H1 (cell line): ENCODE measurements at regions not wholly inside any gene's neighbourhood (a gene's known extent, or its start where the extent isn't known, plus 50 kb on each side); places are given as distances from the start of the nearest gene placed in this dataset.

Source experiments
- CTCF ChIA-PET: fragments of 300-600 bp; sonication (Branson Sonifier 250); formaldehyde crosslinking; loops from one replicate; lab custom pipeline; 2021; ENCODE audit not compliant: partially characterized antibody; lab: Charles Lee
- POLR2A ChIA-PET: fragments of 300-600 bp; sonication (Branson Sonifier 250); formaldehyde crosslinking; loops from one replicate; lab custom pipeline; 2021; ENCODE audit warnings: inconsistent platforms; ENCODE audit not compliant: partially characterized antibody; lab: Charles Lee
- DNase-seq, 2 experiments: peaks; one replicate each; pipeline versions ENCODE4 v3.0.0 to v3.0.0-alpha.2; 2010 to 2022; ENCODE audit warnings: low spot score in 2 of 2, low read depth in 1 of 2, mixed read lengths in 1 of 2
- FAIRE-seq: peaks from 2 replicates; lab custom pipeline; 2011; peaks lifted over from hg19 to GRCh38; lab: Jason Lieb, UNC
- H2AFZ ChIP-seq: 2 replicates; pipeline ENCODE4 v1.8.1; 2012; ENCODE audit warnings: low read length, inconsistent platforms
- H2AK5ac ChIP-seq: 2 replicates; pipeline ENCODE4 v1.6.1; 2013; ENCODE audit warnings: low read depth, low read length
- H2BK120ac ChIP-seq: replicated peaks from 2 replicates; pipeline ENCODE3; 2013; ENCODE audit warnings: low read depth, low read length, inconsistent platforms
- H2BK12ac ChIP-seq: 2 replicates; pipeline ENCODE4 v1.6.1; 2013; ENCODE audit warnings: low read depth, low read length
- H2BK15ac ChIP-seq: 2 replicates; pipeline ENCODE4 v1.6.1; 2013; ENCODE audit warnings: low read length
- H2BK20ac ChIP-seq: 2 replicates; pipeline ENCODE4 v1.6.1; 2013; ENCODE audit warnings: low read length
- H2BK5ac ChIP-seq: 2 replicates; pipeline ENCODE4 v1.6.1; 2013; ENCODE audit warnings: low read depth, low read length
- H3K14ac ChIP-seq: 2 replicates; pipeline ENCODE4 v1.6.1; 2013; ENCODE audit warnings: inconsistent platforms; ENCODE audit not compliant: insufficient read length
- H3K18ac ChIP-seq: 2 replicates; pipeline ENCODE4 v1.6.1; 2013; ENCODE audit warnings: low read length; ENCODE audit errors: extremely low read depth
- H3K23ac ChIP-seq: 2 replicates; pipeline ENCODE4 v1.6.1; 2013; ENCODE audit warnings: inconsistent platforms; ENCODE audit not compliant: insufficient read length
- H3K23me2 ChIP-seq: 2 replicates; pipeline ENCODE4 v1.6.1; 2013; ENCODE audit warnings: low read depth, low read length
- H3K27ac ChIP-seq: 2 replicates; pipeline ENCODE4 v1.6.1; 2011; ENCODE audit warnings: low read depth, low read length, inconsistent platforms
- H3K27me3 ChIP-seq, 4 experiments: replicated peaks in 1 of 4; 1 replicate in 1 of 4; 2 replicates in 3 of 4; pipeline versions ENCODE4 v1.6.1 to v1.8.1; 2011 to 2013; ENCODE audit warnings: low read length in 3 of 4, mild to moderate bottlenecking in 3 of 4, inconsistent platforms in 2 of 4, mixed read lengths in 2 of 4, moderate library complexity in 1 of 4; ENCODE audit not compliant: control insufficient read depth in 3 of 4, insufficient read depth in 3 of 4; ENCODE audit errors: extremely low read depth in 1 of 4
- H3K36me3 ChIP-seq, 4 experiments: 2 replicates each; pipeline versions ENCODE4 v1.6.1 to v1.8.1; 2011 to 2013; ENCODE audit warnings: mild to moderate bottlenecking in 4 of 4, low read length in 3 of 4, moderate library complexity in 2 of 4, control low read depth in 1 of 4, inconsistent platforms in 1 of 4; ENCODE audit not compliant: insufficient read depth in 4 of 4, control insufficient read depth in 2 of 4
- H3K4ac ChIP-seq: replicated peaks from 2 replicates; pipeline ENCODE3; 2013; ENCODE audit warnings: low read length, low read depth, mixed read lengths, inconsistent platforms; ENCODE audit not compliant: insufficient read length
- H3K4me1 ChIP-seq, 4 experiments: replicated peaks in 1 of 4; 1 replicate in 1 of 4; 2 replicates in 3 of 4; pipeline versions ENCODE4 v1.6.1 to v1.8.1; 2011 to 2013; ENCODE audit warnings: low read length in 3 of 4, inconsistent platforms in 2 of 4, mixed read lengths in 1 of 4; ENCODE audit not compliant: insufficient read depth in 4 of 4, control insufficient read depth in 3 of 4
- H3K4me2 ChIP-seq, 2 experiments: 2 replicates each; pipeline versions ENCODE4 v1.6.1 to v1.8.1; 2011 to 2013; ENCODE audit warnings: low read depth in 2 of 2, low read length in 2 of 2, control low read depth in 1 of 2, inconsistent platforms in 1 of 2, mild to moderate bottlenecking in 1 of 2; ENCODE audit not compliant: insufficient read depth in 1 of 2
- H3K4me3 ChIP-seq, 4 experiments: fragments of 200-600, 300-600 bp in 1 of 4; sonication (generic), shearing (Covaris generic), sonication (Bioruptor Twin) in 1 of 4; 2 replicates each; pipeline versions ENCODE4 v1.5.1 to v1.8.1; 2011 to 2016; ENCODE audit warnings: low read length in 4 of 4, low read depth in 3 of 4, control low read depth in 2 of 4, inconsistent platforms in 2 of 4, mild to moderate bottlenecking in 2 of 4, mixed read lengths in 1 of 4, moderate library complexity in 1 of 4; ENCODE audit not compliant: insufficient read depth in 2 of 4; ENCODE audit errors: extremely low read depth in 1 of 4
- H3K56ac ChIP-seq: replicated peaks from 2 replicates; pipeline ENCODE3; 2013; ENCODE audit warnings: low read depth, mild to moderate bottlenecking, mixed read lengths, low read length, inconsistent platforms; ENCODE audit not compliant: insufficient read length
- H3K79me1 ChIP-seq: 2 replicates; pipeline ENCODE4 v1.6.1; 2013; ENCODE audit warnings: low read depth, low read length, control low read depth
- H3K79me2 ChIP-seq, 2 experiments: 2 replicates each; pipeline versions ENCODE4 v1.6.1 to v1.8.1; 2012 to 2013; ENCODE audit warnings: low read length in 2 of 2, mild to moderate bottlenecking in 2 of 2, inconsistent platforms in 1 of 2; ENCODE audit not compliant: insufficient read depth in 2 of 2, control insufficient read depth in 1 of 2
- H3K9ac ChIP-seq, 4 experiments: replicated peaks in 1 of 4; 1 replicate in 1 of 4; 2 replicates in 3 of 4; pipeline versions ENCODE4 v1.6.1 to v1.8.1; 2011 to 2013; ENCODE audit warnings: low read depth in 3 of 4, low read length in 3 of 4, control low read depth in 2 of 4, mild to moderate bottlenecking in 2 of 4, moderate library complexity in 2 of 4, inconsistent platforms in 1 of 4; ENCODE audit errors: extremely low read depth in 1 of 4
- H3K9me3 ChIP-seq, 2 experiments: 2 replicates each; pipeline versions ENCODE4 v1.6.1 to v1.8.1; 2012 to 2013; ENCODE audit warnings: mild to moderate bottlenecking in 2 of 2, moderate library complexity in 2 of 2, control low read depth in 1 of 2, inconsistent platforms in 1 of 2, low read depth in 1 of 2, low read length in 1 of 2, mixed read lengths in 1 of 2; ENCODE audit not compliant: insufficient read depth in 2 of 2
- H4K20me1 ChIP-seq, 2 experiments: replicated peaks in 1 of 2; 2 replicates each; pipeline versions ENCODE3 to v1.8.1; 2011 to 2013; ENCODE audit warnings: inconsistent platforms in 2 of 2, low read length in 2 of 2, mild to moderate bottlenecking in 1 of 2; ENCODE audit not compliant: insufficient read depth in 2 of 2, control insufficient read depth in 1 of 2
- H4K5ac ChIP-seq: 2 replicates; pipeline ENCODE4 v1.6.1; 2013; ENCODE audit warnings: low read length, low read depth, mixed read lengths, inconsistent platforms; ENCODE audit not compliant: insufficient read length
- H4K8ac ChIP-seq: 2 replicates; pipeline ENCODE4 v1.8.0; 2013; ENCODE audit warnings: mild to moderate bottlenecking, moderate library complexity, low read length, inconsistent platforms; ENCODE audit not compliant: insufficient read depth; ENCODE audit errors: extremely low read depth
- H4K91ac ChIP-seq: replicated peaks from 2 replicates; pipeline ENCODE3; 2013; ENCODE audit warnings: low read length, mixed read lengths, inconsistent platforms; ENCODE audit not compliant: insufficient read length
- CREB1 ChIP-seq: IDR thresholded peaks from 2 replicates; pipeline ENCODE4 v1.6.1; 2012; ENCODE audit warnings: inconsistent platforms
- HDAC6 ChIP-seq: IDR thresholded peaks from one replicate; pipeline ENCODE4 v1.7.1; 2012; ENCODE audit warnings: low read depth, mild to moderate bottlenecking, inconsistent platforms, low read length, moderate library complexity
- NRF1 ChIP-seq: IDR thresholded peaks from 2 replicates; pipeline ENCODE4 v1.6.1; 2011; ENCODE audit warnings: mild to moderate bottlenecking, low read depth, low read length, improper control_type of control experiment
- TCF12 ChIP-seq: IDR thresholded peaks from 2 replicates; pipeline ENCODE4 v1.6.1; 2011; ENCODE audit warnings: low read depth, mild to moderate bottlenecking, low read length

GRCh38 chr5:127163750-127164149 lies 90.4 kb upstream of the C5orf63 start:
- Histone ChIP-seq H2BK20ac (no peak overlapping the region), H2BK12ac (no peak overlapping the region), H3K23ac (no peak overlapping the region), H3K27me3 (no peaks in the 10 kb centered on the region), H3K79me1 (no peaks in the 10 kb centered on the region), H3K27ac (no peak overlapping the region), H2BK120ac (no peak overlapping the region), H4K5ac (no peak overlapping the region), H2BK15ac (no peak overlapping the region), H3K56ac (no peak overlapping the region), H3K4me1 (no peaks in the 10 kb centered on the region), H3K23me2 (no peaks in the 10 kb centered on the region; the same call in 1 of the 2 replicates), H3K4me2 (no peak overlapping the region), H3K9me3 (no peaks in the 10 kb centered on the region), H3K4ac (no peak overlapping the region), H2BK5ac (no peak overlapping the region), H3K36me3 (no peaks in the 10 kb centered on the region), H4K91ac (no peak overlapping the region), H3K14ac (no peak overlapping the region), H3K79me2 (no peaks in the 10 kb centered on the region), H2AFZ (no peak overlapping the region), H2AK5ac (no peak overlapping the region), H3K18ac (no peak overlapping the region), H4K20me1 (no peaks in the 10 kb centered on the region), H4K8ac (no peak overlapping the region), H3K4me3 (no peak overlapping the region), H3K9ac (no peak overlapping the region)
- CTCF ChIA-PET: no interaction called here
- DNase-seq: no peak
- POLR2A ChIA-PET: no interaction called here
- FAIRE-seq: no peak
- no peak for TF ChIP-seq TCF12
- no peak for TF ChIP-seq CREB1
- TF ChIP-seq HDAC6: no peak
- no peak for TF ChIP-seq NRF1
